GM12872 (cell line): ENCODE measurements at regions not wholly inside any gene's neighbourhood (a gene's known extent, or its start where the extent isn't known, plus 50 kb on each side); places are given as distances from the start of the nearest gene placed in this dataset.

Source experiments
- CTCF ChIP-seq: IDR thresholded peaks from 3 replicates; pipeline ENCODE4 v1.5.1; 2011; ENCODE audit warnings: low read depth, mild to moderate bottlenecking, low read length, moderate library complexity; ENCODE audit not compliant: insufficient read depth

- TF ChIP-seq CTCF, result no peak
These were observed 298.7 kb upstream of the MGAT5 start for GRCh38 chr2:133955169-133955568.

GRCh38 chr2:133956434-133956935 lies 297.4 kb upstream of the MGAT5 start:
- no peak for TF ChIP-seq CTCF

- TF ChIP-seq CTCF, result no peak
These were observed 296.0 kb upstream of the MGAT5 start for GRCh38 chr2:133957724-133958480.

GRCh38 chr2:133959066-133959465 lies 294.8 kb upstream of the MGAT5 start:
- peak; percentile 14; the same call in 1 of the 3 replicates for TF ChIP-seq CTCF

GRCh38 chr2:133966720-133967304 lies 287.1 kb upstream of the MGAT5 start:
- no peak for TF ChIP-seq CTCF

- TF ChIP-seq CTCF, result no peak
These were observed 286.5 kb upstream of the MGAT5 start for GRCh38 chr2:133967326-133967725.

GRCh38 chr2:133968446-133968845 lies 285.4 kb upstream of the MGAT5 start:
- no peak for TF ChIP-seq CTCF
